ENCODE measurements at regions not wholly inside any gene's neighbourhood (a gene's known extent, or its start where the extent isn't known, plus 50 kb on each side); places are given as distances from the start of the nearest gene placed in this dataset.

- no peaks in the 10 kb centered on the region for H3K27me3 ChIP-seq (replicated peaks; ENCODE audit: control insufficient read depth, insufficient read depth, low read length)
- no peak for DNase-seq (ENCODE audit: extremely low read depth, insufficient read length)
- TF ChIP-seq, protein P1, sequence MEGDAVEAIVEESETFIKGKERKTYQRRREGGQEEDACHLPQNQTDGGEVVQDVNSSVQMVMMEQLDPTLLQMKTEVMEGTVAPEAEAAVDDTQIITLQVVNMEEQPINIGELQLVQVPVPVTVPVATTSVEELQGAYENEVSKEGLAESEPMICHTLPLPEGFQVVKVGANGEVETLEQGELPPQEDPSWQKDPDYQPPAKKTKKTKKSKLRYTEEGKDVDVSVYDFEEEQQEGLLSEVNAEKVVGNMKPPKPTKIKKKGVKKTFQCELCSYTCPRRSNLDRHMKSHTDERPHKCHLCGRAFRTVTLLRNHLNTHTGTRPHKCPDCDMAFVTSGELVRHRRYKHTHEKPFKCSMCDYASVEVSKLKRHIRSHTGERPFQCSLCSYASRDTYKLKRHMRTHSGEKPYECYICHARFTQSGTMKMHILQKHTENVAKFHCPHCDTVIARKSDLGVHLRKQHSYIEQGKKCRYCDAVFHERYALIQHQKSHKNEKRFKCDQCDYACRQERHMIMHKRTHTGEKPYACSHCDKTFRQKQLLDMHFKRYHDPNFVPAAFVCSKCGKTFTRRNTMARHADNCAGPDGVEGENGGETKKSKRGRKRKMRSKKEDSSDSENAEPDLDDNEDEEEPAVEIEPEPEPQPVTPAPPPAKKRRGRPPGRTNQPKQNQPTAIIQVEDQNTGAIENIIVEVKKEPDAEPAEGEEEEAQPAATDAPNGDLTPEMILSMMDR (IDR thresholded peaks at IDR 0.05; ENCODE audit: insufficient read depth, low read length, poor library complexity, severe bottlenecking), result no peak
Observed at GRCh38 chr6:133591275-133591674, 297.6 kb upstream of the TCF21 start.

GRCh38 chr6:133594652-133595110 lies 294.2 kb upstream of the TCF21 start:
- no peak for DNase-seq (ENCODE audit: extremely low read depth, insufficient read length)
- Histone ChIP-seq H3K27me3 (replicated peaks; ENCODE audit: control insufficient read depth, insufficient read depth, low read length) (no peaks in the 10 kb centered on the region), H3K36me3 (ENCODE audit: control insufficient read depth, insufficient read depth, low read length) (no peaks in the 10 kb centered on the region), H3K4me3 (replicated peaks; ENCODE audit: low read depth, low read length) (no peak overlapping the region)
- TF ChIP-seq, protein P1 (IDR thresholded peaks at IDR 0.05; ENCODE audit: insufficient read depth, low read length, poor library complexity, severe bottlenecking), result no peak

More at GRCh38 chr6:133591275-133591674, 297.6 kb upstream of the TCF21 start:
- no peak overlapping the region for H3K4me3 ChIP-seq (replicated peaks; ENCODE audit: low read depth, low read length)
- H3K36me3 ChIP-seq (ENCODE audit: control insufficient read depth, insufficient read depth, low read length), result no peaks in the 10 kb centered on the region

DNA sequence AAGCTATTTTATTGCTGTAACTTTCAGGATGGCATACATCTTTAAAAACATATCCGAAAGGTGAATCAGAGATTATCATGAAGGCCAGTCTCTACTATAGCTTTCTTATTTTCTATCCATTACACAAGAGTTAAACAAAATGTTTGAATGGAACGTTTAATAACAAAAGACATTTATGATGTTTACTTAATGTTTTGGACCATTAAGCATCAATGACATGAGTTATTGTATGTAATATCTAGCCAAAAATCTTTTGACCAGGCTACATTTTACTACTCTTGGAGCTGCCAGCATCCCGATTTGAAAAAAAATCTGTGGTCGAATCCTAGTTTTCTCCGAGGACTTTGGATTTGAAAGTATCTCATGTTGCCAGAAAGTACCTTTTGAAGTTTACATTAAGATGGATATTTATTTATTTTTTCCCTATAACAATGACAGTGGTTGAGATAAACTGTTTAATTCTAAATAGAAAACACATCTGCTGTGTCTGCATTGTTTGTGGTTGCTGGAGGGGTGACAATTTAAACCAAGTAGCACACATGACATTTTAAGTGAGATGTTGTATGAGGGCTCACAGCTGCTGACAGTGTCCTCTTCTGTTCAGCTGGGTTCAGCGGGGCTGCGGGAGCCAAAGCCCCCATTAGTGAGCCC lies 293.7 kb upstream of the TCF21 start:
- Histone ChIP-seq H3K4me3 (replicated peaks; ENCODE audit: low read depth, low read length) (no peak overlapping the region), H3K36me3 (ENCODE audit: control insufficient read depth, insufficient read depth, low read length) (no peaks in the 10 kb centered on the region), H3K27me3 (replicated peaks; ENCODE audit: control insufficient read depth, insufficient read depth, low read length) (no peaks in the 10 kb centered on the region)
- DNase-seq (ENCODE audit: extremely low read depth, insufficient read length), result no peak
- TF ChIP-seq, protein P1 (IDR thresholded peaks at IDR 0.05; ENCODE audit: insufficient read depth, low read length, poor library complexity, severe bottlenecking), result no peak

- no peaks in the 10 kb centered on the region for H3K36me3 ChIP-seq (ENCODE audit: control insufficient read depth, insufficient read depth, low read length)
- H3K4me3 ChIP-seq (replicated peaks; ENCODE audit: low read depth, low read length), result no peak overlapping the region
- TF ChIP-seq, protein P1 (IDR thresholded peaks at IDR 0.05; ENCODE audit: insufficient read depth, low read length, poor library complexity, severe bottlenecking), result no peak
- DNase-seq (ENCODE audit: extremely low read depth, insufficient read length), result no peak
- H3K27me3 ChIP-seq (replicated peaks; ENCODE audit: control insufficient read depth, insufficient read depth, low read length), result no peaks in the 10 kb centered on the region
Observed at GRCh38 chr6:133606852-133607251, 282.1 kb upstream of the TCF21 start.

DNA sequence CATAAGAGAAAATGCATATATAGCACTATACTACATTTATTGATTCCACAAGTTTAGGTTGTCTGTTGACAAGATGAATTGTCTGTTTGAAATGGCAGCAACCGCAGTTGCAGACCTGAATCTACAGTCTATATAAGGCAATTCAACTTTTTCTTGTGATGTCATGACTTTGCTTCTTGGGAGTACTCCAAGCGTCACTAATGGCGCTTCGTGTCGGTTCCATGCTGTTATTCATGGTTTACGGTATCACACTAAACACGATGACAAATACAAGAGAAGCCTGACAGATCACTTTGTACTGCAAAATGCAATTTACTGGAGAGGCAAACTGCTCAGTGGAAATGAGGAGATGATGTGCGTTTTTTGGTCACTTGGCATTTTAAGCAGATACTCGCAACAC lies 280.3 kb upstream of the TCF21 start:
- no peak overlapping the region for H3K4me3 ChIP-seq (replicated peaks; ENCODE audit: low read depth, low read length)
- DNase-seq (ENCODE audit: extremely low read depth, insufficient read length), result no peak
- TF ChIP-seq, protein P1 (IDR thresholded peaks at IDR 0.05; ENCODE audit: insufficient read depth, low read length, poor library complexity, severe bottlenecking), result no peak
- no peaks in the 10 kb centered on the region for H3K27me3 ChIP-seq (replicated peaks; ENCODE audit: control insufficient read depth, insufficient read depth, low read length)
- no peaks in the 10 kb centered on the region for H3K36me3 ChIP-seq (ENCODE audit: control insufficient read depth, insufficient read depth, low read length)
